Kidney (tissue), 13 donors: ENCODE measurements at regions not wholly inside any gene's neighbourhood (a gene's known extent, or its start where the extent isn't known, plus 50 kb on each side); places are given as distances from the start of the nearest gene placed in this dataset.

Experiments used
- DNase-seq, 5 donors: peaks; one replicate each; pipeline ENCODE4 v3.0.0-alpha.2; 2013 to 2020
- FAIRE-seq: peaks from 2 replicates; lab custom pipeline; 2012; peaks lifted over from hg19 to GRCh38; lab: Jason Lieb, UNC
- H3K27ac ChIP-seq, 2 donors: one replicate each; pipeline ENCODE4 v1.7.0; 2013; ENCODE audit warnings: low read depth in 2 of 2, low read length in 2 of 2, inconsistent platforms in 1 of 2
- H3K27me3 ChIP-seq: one replicate; pipeline ENCODE4 v1.7.1; 2013; ENCODE audit warnings: low read length, inconsistent platforms; ENCODE audit not compliant: control insufficient read depth, insufficient read depth
- H3K36me3 ChIP-seq, 3 donors: one replicate each; pipeline versions ENCODE4 v1.7.0 to v1.7.1; 2013; ENCODE audit warnings: low read length in 3 of 3, control low read depth in 1 of 3, inconsistent platforms in 1 of 3; ENCODE audit not compliant: insufficient read depth in 3 of 3, control insufficient read depth in 2 of 3
- H3K4me1 ChIP-seq, 3 donors: one replicate each; pipeline versions ENCODE4 v1.7.0 to v1.7.1; 2013; ENCODE audit warnings: low read length in 3 of 3, inconsistent platforms in 1 of 3, low read depth in 1 of 3; ENCODE audit not compliant: control insufficient read depth in 2 of 3, insufficient read depth in 2 of 3
- H3K4me3 ChIP-seq, 3 donors: one replicate each; pipeline versions ENCODE4 v1.7.0 to v1.8.1; 2013; ENCODE audit warnings: low read length in 3 of 3, control low read depth in 1 of 3, inconsistent platforms in 1 of 3
- H3K9ac ChIP-seq, 3 donors: one replicate each; pipeline versions ENCODE4 v1.7.0 to v1.7.1; 2013; ENCODE audit warnings: low read length in 3 of 3, control low read depth in 1 of 3, inconsistent platforms in 1 of 3
- H3K9me3 ChIP-seq, 3 donors: one replicate each; pipeline versions ENCODE4 v1.7.0 to v1.7.1; 2013; ENCODE audit warnings: low read length in 3 of 3, control low read depth in 1 of 3, inconsistent platforms in 1 of 3; ENCODE audit not compliant: control insufficient read depth in 2 of 3, insufficient read depth in 1 of 3
- intact Hi-C: fragments of 100-400 bp; cut with DNase I; formaldehyde crosslinking; loops from one replicate; pipeline ENCODE4 v1.11.1; 2022
- TF ChIP-seq, protein P1 (sequence below): IDR thresholded peaks from 3 replicates; pipeline ENCODE4 v1.5.1; 2012; ENCODE audit warnings: mild to moderate bottlenecking, moderate library complexity, borderline replicate concordance; ENCODE audit not compliant: insufficient read depth; ENCODE audit errors: extremely low read depth
- donor health status: control.
- donor health status: control.
- donor health status: control.
- donor health status: control.
- donor health status: control.
- donor health status: DM: yes; HTN: yes; CAD: no.
- donor health status: Normal renal cell carcinoma (clear cell type).

DNA sequence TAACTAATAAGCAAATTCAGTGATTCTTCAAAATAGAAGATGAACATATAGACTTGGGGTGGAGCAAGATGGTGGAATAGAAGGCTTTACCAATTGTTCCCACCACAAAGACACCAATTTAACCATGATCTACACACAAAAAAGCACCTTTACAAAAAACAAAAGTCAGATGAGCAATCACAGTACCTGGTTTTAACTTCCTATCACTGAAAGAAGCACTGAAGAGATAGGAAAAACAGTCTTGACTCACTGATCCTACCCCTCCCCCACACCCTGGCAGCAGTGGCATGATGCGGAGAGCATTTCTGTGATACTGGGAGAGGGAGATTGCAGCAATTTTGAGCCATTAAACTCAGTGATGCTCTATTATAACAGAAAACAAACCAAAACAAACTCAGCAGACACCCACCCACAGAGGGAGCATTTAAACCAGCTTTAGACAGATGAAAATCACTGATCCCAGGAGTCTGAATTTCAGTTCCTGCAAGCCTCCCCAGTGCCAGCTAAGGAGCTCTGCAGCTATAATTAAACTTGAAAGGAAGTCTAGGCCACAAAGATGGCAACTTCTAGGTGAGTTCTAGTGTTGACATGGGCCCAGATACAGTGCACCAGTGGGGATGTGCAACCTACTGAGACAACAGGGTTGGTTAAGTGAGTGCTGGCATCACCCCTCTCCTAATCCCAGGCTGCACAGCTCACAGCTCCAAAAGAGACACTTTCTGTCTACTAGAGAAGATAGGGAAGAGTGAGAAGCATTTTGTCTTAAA lies 161.8 kb upstream of the GRIA4 start:
- H3K27me3 ChIP-seq: no peaks in the 10 kb centered on the region
- TF ChIP-seq, protein P1, sequence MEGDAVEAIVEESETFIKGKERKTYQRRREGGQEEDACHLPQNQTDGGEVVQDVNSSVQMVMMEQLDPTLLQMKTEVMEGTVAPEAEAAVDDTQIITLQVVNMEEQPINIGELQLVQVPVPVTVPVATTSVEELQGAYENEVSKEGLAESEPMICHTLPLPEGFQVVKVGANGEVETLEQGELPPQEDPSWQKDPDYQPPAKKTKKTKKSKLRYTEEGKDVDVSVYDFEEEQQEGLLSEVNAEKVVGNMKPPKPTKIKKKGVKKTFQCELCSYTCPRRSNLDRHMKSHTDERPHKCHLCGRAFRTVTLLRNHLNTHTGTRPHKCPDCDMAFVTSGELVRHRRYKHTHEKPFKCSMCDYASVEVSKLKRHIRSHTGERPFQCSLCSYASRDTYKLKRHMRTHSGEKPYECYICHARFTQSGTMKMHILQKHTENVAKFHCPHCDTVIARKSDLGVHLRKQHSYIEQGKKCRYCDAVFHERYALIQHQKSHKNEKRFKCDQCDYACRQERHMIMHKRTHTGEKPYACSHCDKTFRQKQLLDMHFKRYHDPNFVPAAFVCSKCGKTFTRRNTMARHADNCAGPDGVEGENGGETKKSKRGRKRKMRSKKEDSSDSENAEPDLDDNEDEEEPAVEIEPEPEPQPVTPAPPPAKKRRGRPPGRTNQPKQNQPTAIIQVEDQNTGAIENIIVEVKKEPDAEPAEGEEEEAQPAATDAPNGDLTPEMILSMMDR: no peak
- DNase-seq (no peak), FAIRE-seq (no peak)
- H3K4me1 ChIP-seq: no peaks in the 10 kb centered on the region
- H3K27ac ChIP-seq: no peak overlapping the region
- H3K4me3 ChIP-seq: no peak overlapping the region
- intact Hi-C loops: no loop called here
- no peaks in the 10 kb centered on the region for H3K36me3 ChIP-seq
- H3K9me3 ChIP-seq: peaks cover 0 to 6% (median 0%) of the 10 kb centered on the region in 3 donors
- no peak overlapping the region for H3K9ac ChIP-seq

DNA sequence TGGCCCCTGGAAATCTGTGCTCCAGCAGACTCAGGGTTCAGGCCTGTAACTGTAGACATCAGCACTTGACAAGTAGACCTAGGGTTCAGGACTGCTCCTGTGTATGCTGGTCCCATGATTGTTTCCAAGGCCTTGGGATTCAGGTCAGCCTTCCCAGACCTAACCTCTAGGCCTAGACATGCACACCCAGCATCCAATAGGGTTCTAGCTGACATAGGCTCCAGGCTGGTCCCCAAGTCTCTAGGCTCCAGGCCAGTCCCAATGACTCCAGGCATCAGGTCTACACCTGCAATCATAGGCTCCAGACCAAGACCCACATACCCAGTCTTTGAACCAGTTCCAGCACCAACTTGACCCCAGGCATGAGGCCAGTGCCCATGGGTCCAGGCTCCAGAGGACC lies 166.2 kb upstream of the GRIA4 start:
- H3K9me3 ChIP-seq: peaks cover 0 to 6% (median 0%) of the 10 kb centered on the region in 3 donors
- TF ChIP-seq, protein P1: no peak
- FAIRE-seq (no peak), DNase-seq (no peak)
- no peak overlapping the region for H3K27ac ChIP-seq
- intact Hi-C loops: no loop called here
- no peak overlapping the region for H3K9ac ChIP-seq
- no peaks in the 10 kb centered on the region for H3K27me3 ChIP-seq
- no peaks in the 10 kb centered on the region for H3K36me3 ChIP-seq
- H3K4me1 ChIP-seq: no peaks in the 10 kb centered on the region
- no peak overlapping the region for H3K4me3 ChIP-seq

DNA sequence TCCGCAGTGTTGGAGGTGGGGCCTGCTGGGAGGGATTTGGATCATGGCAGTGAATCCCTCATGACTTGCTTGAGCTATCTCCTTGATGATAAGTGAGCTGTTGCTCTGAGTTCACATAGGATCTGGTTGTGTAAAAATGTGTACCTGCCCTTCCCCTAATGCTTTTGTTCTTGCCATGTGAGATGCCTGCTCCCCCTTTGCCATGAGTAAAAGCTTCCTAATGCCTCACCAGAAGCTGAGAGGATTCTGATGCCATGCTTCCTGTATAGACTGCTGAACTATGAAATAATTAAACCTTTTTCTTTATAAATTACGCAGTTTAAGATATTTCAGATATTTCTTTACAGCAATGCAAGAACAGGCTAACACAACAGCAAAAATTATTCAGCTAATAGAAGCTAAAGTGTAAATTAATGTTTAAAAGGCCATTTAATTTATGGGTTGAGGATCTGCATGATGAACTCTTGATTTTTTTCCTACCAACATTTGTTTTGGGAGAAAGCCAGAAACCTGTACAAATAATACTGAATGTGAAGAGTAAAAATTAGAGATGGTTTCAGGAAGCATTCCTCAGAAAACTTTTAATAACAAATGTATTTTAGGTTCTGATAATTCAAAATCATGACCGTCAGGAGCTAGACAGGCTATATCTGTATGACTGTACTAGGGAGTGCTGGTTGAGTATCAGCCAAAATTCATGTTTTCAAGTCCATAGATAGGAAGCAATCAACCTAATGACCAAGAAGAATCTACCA lies 177.5 kb upstream of the GRIA4 start:
- Histone ChIP-seq H3K27me3 (no peaks in the 10 kb centered on the region), H3K9me3 (no peaks in the 10 kb centered on the region), H3K4me3 (no peak overlapping the region), H3K36me3 (no peaks in the 10 kb centered on the region), H3K9ac (no peak overlapping the region), H3K27ac (no peak overlapping the region), H3K4me1 (no peaks in the 10 kb centered on the region)
- TF ChIP-seq, protein P1: no peak
- intact Hi-C loops: no loop called here
- FAIRE-seq (no peak), DNase-seq (no peak)
